ENCODE measurements at regions not wholly inside any gene's neighbourhood (a gene's known extent, or its start where the extent isn't known, plus 50 kb on each side); places are given as distances from the start of the nearest gene placed in this dataset.

DNA sequence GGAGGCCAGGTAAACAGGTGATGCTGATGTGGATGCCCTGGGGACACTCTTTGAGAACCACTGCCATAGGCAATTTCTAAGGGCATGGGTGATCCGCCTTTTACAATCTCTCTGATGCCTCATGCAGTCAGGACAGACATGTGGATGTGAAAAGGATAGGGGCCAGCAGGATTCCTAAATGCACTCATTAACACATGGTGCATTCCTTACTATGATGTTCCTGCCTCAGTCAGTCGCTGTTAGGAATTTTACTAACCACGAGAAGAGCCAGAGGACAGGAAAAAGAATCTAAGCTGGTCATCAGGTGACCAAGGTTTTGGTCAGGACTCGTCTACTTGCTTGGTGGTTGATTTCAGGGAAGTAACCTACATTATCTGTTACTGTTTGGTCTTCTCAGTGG is 191.0 kb downstream of the ARL4C start:
- H3K4me1 ChIP-seq = no peaks in the 10 kb centered on the region
- H3K36me3 ChIP-seq = no peaks in the 10 kb centered on the region
- no peak overlapping the region for H3K27ac ChIP-seq
- DNase-seq (ENCODE audit: low spot score) = no peak
- no peaks in the 10 kb centered on the region for H3K9me3 ChIP-seq
- TF ChIP-seq, protein P1, sequence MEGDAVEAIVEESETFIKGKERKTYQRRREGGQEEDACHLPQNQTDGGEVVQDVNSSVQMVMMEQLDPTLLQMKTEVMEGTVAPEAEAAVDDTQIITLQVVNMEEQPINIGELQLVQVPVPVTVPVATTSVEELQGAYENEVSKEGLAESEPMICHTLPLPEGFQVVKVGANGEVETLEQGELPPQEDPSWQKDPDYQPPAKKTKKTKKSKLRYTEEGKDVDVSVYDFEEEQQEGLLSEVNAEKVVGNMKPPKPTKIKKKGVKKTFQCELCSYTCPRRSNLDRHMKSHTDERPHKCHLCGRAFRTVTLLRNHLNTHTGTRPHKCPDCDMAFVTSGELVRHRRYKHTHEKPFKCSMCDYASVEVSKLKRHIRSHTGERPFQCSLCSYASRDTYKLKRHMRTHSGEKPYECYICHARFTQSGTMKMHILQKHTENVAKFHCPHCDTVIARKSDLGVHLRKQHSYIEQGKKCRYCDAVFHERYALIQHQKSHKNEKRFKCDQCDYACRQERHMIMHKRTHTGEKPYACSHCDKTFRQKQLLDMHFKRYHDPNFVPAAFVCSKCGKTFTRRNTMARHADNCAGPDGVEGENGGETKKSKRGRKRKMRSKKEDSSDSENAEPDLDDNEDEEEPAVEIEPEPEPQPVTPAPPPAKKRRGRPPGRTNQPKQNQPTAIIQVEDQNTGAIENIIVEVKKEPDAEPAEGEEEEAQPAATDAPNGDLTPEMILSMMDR (IDR thresholded peaks at IDR 0.05) = no peak
- H3K4me3 ChIP-seq = no peak overlapping the region
- no peaks in the 10 kb centered on the region for H3K27me3 ChIP-seq

DNA sequence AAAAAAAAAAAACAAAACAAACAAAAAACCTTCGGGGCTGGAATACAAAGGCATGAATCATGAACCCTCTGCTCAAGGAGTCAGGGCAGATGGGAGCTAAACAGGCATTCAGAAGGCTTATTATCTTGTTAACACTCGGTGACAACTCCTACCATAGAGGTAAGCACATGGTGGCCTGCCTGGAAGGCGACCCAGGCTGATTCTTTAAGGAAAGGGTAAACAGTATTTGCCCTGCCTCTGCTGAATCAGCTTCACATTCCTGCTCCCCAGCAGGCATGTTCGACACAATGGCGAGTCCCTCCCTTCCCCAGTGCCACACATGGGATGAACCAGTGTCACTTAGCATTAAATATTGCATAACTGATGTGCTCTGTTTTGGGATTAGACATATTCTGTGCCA is 191.9 kb downstream of the ARL4C start:
- H3K9me3 ChIP-seq = no peaks in the 10 kb centered on the region
- no peaks in the 10 kb centered on the region for H3K4me1 ChIP-seq
- H3K27ac ChIP-seq = no peak overlapping the region
- H3K36me3 ChIP-seq = no peaks in the 10 kb centered on the region
- TF ChIP-seq, protein P1 (IDR thresholded peaks at IDR 0.05) = no peak
- no peak overlapping the region for H3K4me3 ChIP-seq
- no peak for DNase-seq (ENCODE audit: low spot score)
- H3K27me3 ChIP-seq = no peaks in the 10 kb centered on the region

DNA sequence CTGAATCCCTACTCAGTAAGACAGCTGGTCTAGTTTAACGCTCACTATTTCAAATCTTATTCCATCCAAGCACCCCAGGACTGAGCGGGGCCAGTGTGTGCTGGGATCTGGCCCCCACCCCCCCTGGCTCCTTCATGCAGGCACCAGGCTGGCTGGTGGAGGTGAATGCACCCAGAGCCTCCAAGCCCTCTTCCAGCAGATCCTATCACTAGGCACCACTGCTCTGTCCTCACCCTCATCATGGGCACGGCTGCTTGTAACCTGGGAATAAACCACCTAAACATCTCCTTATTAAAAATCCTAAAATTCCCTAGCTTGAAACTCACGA is 194.3 kb downstream of the ARL4C start:
- no peaks in the 10 kb centered on the region for H3K36me3 ChIP-seq
- TF ChIP-seq, protein P1 (IDR thresholded peaks at IDR 0.05) = no peak
- H3K27me3 ChIP-seq = no peaks in the 10 kb centered on the region
- no peak overlapping the region for H3K4me3 ChIP-seq
- no peaks in the 10 kb centered on the region for H3K9me3 ChIP-seq
- DNase-seq (ENCODE audit: low spot score) = no peak
- no peak overlapping the region for H3K27ac ChIP-seq
- no peaks in the 10 kb centered on the region for H3K4me1 ChIP-seq

DNA sequence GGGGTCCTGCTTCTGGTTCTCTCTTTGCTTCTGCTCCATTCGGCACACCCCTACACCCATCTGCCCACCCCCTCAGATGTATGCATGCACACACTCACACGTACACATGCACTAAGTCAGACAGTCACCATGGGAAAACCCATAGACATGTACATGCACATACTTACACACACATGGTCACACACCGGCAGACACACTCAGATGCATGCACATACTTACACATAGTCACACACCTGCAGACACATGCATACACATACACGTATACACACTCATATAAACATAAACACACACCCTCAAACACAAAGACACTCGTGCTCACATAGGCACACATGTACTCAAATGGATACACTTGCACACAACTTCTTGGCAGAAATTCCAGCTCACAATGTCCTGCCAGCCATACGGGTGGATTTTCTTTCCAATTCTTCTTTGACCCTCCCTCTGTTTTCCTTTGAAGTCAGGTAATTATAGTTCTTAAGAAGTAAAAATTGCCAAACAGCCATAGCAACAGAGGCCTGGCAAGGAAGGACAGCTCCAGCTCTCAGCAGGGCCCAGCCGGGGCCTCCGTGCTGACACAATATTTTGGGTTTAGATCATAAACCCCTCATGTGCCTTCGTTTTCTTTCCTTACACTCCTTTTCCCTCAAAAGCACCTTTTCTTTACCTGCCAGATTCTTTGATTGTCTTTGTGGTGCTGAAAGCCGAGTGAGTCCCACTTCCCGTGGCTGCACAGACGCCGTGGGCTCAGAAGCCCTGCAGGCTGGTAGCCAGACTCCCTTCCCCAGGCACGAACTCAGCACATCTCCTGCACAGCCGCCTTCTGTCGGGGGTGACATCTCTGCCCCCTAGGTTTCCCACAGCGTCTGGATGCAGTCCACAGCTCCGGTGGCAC is 195.7 kb downstream of the ARL4C start:
- TF ChIP-seq, protein P1 (IDR thresholded peaks at IDR 0.05) = no peak
- H3K4me1 ChIP-seq = no peaks in the 10 kb centered on the region
- no peaks in the 10 kb centered on the region for H3K27me3 ChIP-seq
- no peak for DNase-seq (ENCODE audit: low spot score)
- no peaks in the 10 kb centered on the region for H3K36me3 ChIP-seq
- no peaks in the 10 kb centered on the region for H3K9me3 ChIP-seq
- H3K4me3 ChIP-seq = no peak overlapping the region
- H3K27ac ChIP-seq = no peak overlapping the region

- Histone ChIP-seq H3K36me3 (no peaks in the 10 kb centered on the region), H3K27ac (no peak overlapping the region), H3K4me3 (no peak overlapping the region), H3K27me3 (no peaks in the 10 kb centered on the region), H3K4me1 (no peaks in the 10 kb centered on the region), H3K9me3 (no peaks in the 10 kb centered on the region)
- no peak for DNase-seq (ENCODE audit: low spot score)
- TF ChIP-seq, protein P1 (IDR thresholded peaks at IDR 0.05) = no peak
These were observed 196.4 kb downstream of the ARL4C start for GRCh38 chr2:234300391-234300925.

Data from right atrium auricular region (tissue), 2 donors.